Activated CD8-positive, alpha-beta memory T cell treated with anti-CD3 and anti-CD28 coated beads, Interleukin-2, amount 10 ng/mL, durations not matched to agents 7 days and 5 days (primary cell): ENCODE measurements at regions not wholly inside any gene's neighbourhood (a gene's known extent, or its start where the extent isn't known, plus 50 kb on each side); places are given as distances from the start of the nearest gene placed in this dataset.

Source experiments
- ATAC-seq: fragments of 150-1000 bp; cut with Tn5 transposase; one replicate; pipeline ENCODE4 v1.10.0; 2021; ENCODE audit warnings: moderate library complexity
- CTCF ChIA-PET: fragments of 350-600 bp; sonication (Branson Sonifier 250); formaldehyde crosslinking; loops from one replicate; lab custom pipeline; 2021; ENCODE audit warnings: antibody characterized with exemption; lab: Charles Lee
- DNase-seq: peaks from one replicate; pipeline ENCODE4 v3.0.0-alpha.2; 2020
- H3K27ac Mint-ChIP-seq: one replicate; pipeline ENCODE4 v1.8.0; 2021; ENCODE audit warnings: mild to moderate bottlenecking, mixed read lengths
- H3K27me3 Mint-ChIP-seq: one replicate; pipeline ENCODE4 v1.8.0; 2021; ENCODE audit warnings: mixed read lengths
- H3K36me3 Mint-ChIP-seq: one replicate; pipeline ENCODE4 v1.8.0; 2021; ENCODE audit warnings: mild to moderate bottlenecking, mixed read lengths
- H3K4me1 Mint-ChIP-seq: one replicate; pipeline ENCODE4 v1.8.0; 2021; ENCODE audit warnings: mixed read lengths
- H3K4me3 Mint-ChIP-seq: one replicate; pipeline ENCODE4 v1.8.0; 2021; ENCODE audit warnings: mild to moderate bottlenecking, moderate library complexity, mixed read lengths
- H3K9me3 Mint-ChIP-seq: one replicate; pipeline ENCODE4 v1.8.0; 2022; ENCODE audit warnings: low read depth, mixed read lengths

GRCh38 chr10:55078121-55078520 is 277.1 kb upstream of the PCDH15 start:
- Mint-ChIP-seq H3K9me3 (peaks cover 8% of the 10 kb centered on the region), H3K4me3 (no peak overlapping the region), H3K27ac (no peak overlapping the region), H3K27me3 (no peaks in the 10 kb centered on the region), H3K36me3 (no peaks in the 10 kb centered on the region), H3K4me1 (no peaks in the 10 kb centered on the region)
- ATAC-seq (no peak), DNase-seq (no peak)
- CTCF ChIA-PET: no interaction called here

DNA sequence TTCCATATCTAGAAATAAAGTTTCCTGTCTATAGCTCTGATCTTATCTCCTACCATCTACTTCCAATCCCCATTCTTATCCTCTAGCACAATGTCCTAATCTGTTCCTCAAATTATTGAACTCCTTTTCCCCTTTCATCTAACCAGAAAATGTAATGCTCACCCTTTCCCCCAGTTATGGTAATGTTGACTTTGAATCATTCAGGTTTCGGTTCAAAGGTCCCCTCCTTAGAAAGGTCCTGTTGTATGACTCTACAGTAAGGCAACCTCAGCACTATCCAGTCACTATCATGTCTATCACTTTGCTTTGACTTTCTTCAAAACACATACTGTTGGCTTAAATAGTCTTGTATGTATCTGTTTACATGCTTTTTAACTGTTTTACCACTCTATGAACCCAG is 264.2 kb upstream of the PCDH15 start:
- Mint-ChIP-seq H3K27ac (no peak overlapping the region), H3K9me3 (peaks cover 7% of the 10 kb centered on the region), H3K27me3 (no peaks in the 10 kb centered on the region), H3K4me3 (no peak overlapping the region), H3K36me3 (no peaks in the 10 kb centered on the region), H3K4me1 (no peaks in the 10 kb centered on the region)
- DNase-seq: no peak
- CTCF ChIA-PET: no interaction called here
- ATAC-seq: no peak

- no peaks in the 10 kb centered on the region for H3K4me1 Mint-ChIP-seq
- ATAC-seq (no peak), DNase-seq (no peak)
- H3K36me3 Mint-ChIP-seq: no peaks in the 10 kb centered on the region
- no peak overlapping the region for H3K4me3 Mint-ChIP-seq
- H3K9me3 Mint-ChIP-seq: peaks cover 7% of the 10 kb centered on the region
- CTCF ChIA-PET: no interaction called here
- no peak overlapping the region for H3K27ac Mint-ChIP-seq
- H3K27me3 Mint-ChIP-seq: no peaks in the 10 kb centered on the region
These were observed 262.8 kb upstream of the PCDH15 start for GRCh38 chr10:55063811-55064210.

DNA sequence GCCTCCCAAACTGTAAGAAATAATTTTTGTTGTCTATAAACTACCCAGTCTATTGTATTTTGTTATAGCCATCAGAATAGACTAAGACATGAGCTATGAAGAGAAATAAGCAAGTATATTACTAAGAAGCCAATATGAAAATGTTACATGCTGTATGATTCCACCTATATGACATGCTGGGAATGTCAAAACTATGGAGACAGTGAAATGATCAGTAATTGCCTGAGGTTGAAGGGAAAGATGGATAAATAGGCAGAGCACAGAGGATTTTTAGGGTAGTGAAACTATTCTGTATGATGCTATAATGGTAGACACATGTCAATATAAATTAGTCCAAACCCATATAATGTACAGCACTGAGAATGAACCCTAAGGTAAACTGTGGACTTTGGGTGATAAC is 261.3 kb upstream of the PCDH15 start:
- ATAC-seq (no peak), DNase-seq (no peak)
- H3K4me3 Mint-ChIP-seq: no peak overlapping the region
- no peak overlapping the region for H3K27ac Mint-ChIP-seq
- H3K4me1 Mint-ChIP-seq: no peaks in the 10 kb centered on the region
- CTCF ChIA-PET: no interaction called here
- H3K27me3 Mint-ChIP-seq: no peaks in the 10 kb centered on the region
- H3K36me3 Mint-ChIP-seq: no peaks in the 10 kb centered on the region
- H3K9me3 Mint-ChIP-seq: peaks cover 12% of the 10 kb centered on the region

GRCh38 chr10:55058800-55059199 is 257.8 kb upstream of the PCDH15 start:
- H3K27ac Mint-ChIP-seq: no peak overlapping the region
- H3K27me3 Mint-ChIP-seq: no peaks in the 10 kb centered on the region
- H3K4me3 Mint-ChIP-seq: no peak overlapping the region
- H3K9me3 Mint-ChIP-seq: peaks cover 15% of the 10 kb centered on the region
- CTCF ChIA-PET: no interaction called here
- no peaks in the 10 kb centered on the region for H3K4me1 Mint-ChIP-seq
- ATAC-seq: no peak
- DNase-seq: no peak
- no peaks in the 10 kb centered on the region for H3K36me3 Mint-ChIP-seq

- Mint-ChIP-seq H3K27me3 (no peaks in the 10 kb centered on the region), H3K9me3 (peaks cover 11% of the 10 kb centered on the region), H3K27ac (no peak overlapping the region), H3K4me1 (no peaks in the 10 kb centered on the region), H3K4me3 (no peak overlapping the region), H3K36me3 (no peaks in the 10 kb centered on the region)
- DNase-seq (no peak), ATAC-seq (no peak)
- CTCF ChIA-PET: no interaction called here
These were observed 250.5 kb upstream of the PCDH15 start for GRCh38 chr10:55051515-55051914.

DNA sequence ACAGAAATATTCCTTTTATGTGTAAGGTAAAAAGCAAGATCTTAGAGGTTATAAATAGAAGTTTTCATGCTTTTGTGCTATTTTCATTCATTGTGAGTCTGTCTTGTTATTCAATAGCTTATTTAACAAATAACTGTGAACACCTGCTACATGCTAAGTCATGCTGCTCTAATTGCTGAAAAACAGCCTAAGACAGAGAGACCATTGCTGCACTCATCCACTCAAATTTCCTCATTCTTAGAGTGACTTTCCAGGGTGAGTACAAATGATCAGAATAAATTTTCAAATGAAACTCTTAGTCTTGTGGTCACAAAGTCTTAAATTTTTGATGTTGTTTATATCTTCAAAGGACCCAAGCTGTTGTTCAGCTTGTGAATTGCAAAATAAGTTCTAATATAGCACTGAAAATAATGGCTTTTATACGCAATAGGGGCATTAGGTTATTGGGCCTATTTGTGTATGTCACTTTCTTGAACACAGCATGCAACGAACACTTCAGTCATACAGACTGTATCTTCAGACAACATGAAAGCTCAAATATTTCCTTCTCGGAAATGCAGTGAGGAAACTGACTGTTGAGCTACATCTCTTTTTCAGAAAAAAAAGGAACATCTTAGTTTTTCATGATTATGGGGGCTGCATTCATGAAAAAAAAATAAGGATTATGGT is 247.9 kb upstream of the PCDH15 start:
- no peaks in the 10 kb centered on the region for H3K36me3 Mint-ChIP-seq
- no peak overlapping the region for H3K4me3 Mint-ChIP-seq
- ATAC-seq (no peak), DNase-seq (no peak)
- no peak overlapping the region for H3K27ac Mint-ChIP-seq
- no peaks in the 10 kb centered on the region for H3K27me3 Mint-ChIP-seq
- CTCF ChIA-PET: no interaction called here
- H3K4me1 Mint-ChIP-seq: no peaks in the 10 kb centered on the region
- peaks cover 5% of the 10 kb centered on the region for H3K9me3 Mint-ChIP-seq

DNA sequence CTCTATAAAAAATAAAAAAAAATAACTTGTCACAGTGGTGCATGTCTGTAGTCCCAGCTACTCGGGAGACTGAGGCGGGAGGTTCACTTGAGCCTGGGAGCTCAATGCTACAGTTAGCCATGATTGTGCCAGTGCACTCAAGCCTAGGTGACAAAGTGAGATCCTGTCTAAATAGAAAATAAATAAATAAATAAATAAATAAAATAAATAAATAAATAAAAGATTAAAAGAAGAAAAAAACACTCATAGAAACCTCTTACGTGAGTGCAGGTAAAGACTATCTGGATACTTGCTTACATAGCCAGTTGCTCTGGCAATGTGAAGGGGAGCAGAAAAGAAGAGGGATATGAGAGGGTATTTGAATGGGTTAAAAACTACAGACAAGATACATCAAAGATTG is 242.5 kb upstream of the PCDH15 start:
- DNase-seq: no peak
- no peaks in the 10 kb centered on the region for H3K4me1 Mint-ChIP-seq
- ATAC-seq: no peak
- no peaks in the 10 kb centered on the region for H3K27me3 Mint-ChIP-seq
- no peak overlapping the region for H3K4me3 Mint-ChIP-seq
- no peak overlapping the region for H3K27ac Mint-ChIP-seq
- peaks cover 8% of the 10 kb centered on the region for H3K9me3 Mint-ChIP-seq
- H3K36me3 Mint-ChIP-seq: no peaks in the 10 kb centered on the region
- CTCF ChIA-PET: no interaction called here

GRCh38 chr10:55033061-55033460 is 232.0 kb upstream of the PCDH15 start:
- Mint-ChIP-seq H3K27me3 (no peaks in the 10 kb centered on the region), H3K4me1 (no peaks in the 10 kb centered on the region), H3K9me3 (peaks cover 12% of the 10 kb centered on the region), H3K27ac (no peak overlapping the region), H3K36me3 (no peaks in the 10 kb centered on the region), H3K4me3 (no peak overlapping the region)
- DNase-seq: no peak
- CTCF ChIA-PET: no interaction called here
- no peak for ATAC-seq

GRCh38 chr10:55024713-55025112 is 223.7 kb upstream of the PCDH15 start:
- CTCF ChIA-PET: no interaction called here
- Mint-ChIP-seq H3K27ac (no peak overlapping the region), H3K4me1 (no peaks in the 10 kb centered on the region), H3K36me3 (no peaks in the 10 kb centered on the region), H3K9me3 (peaks cover 9% of the 10 kb centered on the region), H3K4me3 (no peak overlapping the region), H3K27me3 (no peaks in the 10 kb centered on the region)
- no peak for ATAC-seq
- DNase-seq: no peak

GRCh38 chr10:55019439-55019838 is 218.4 kb upstream of the PCDH15 start:
- peaks cover 8% of the 10 kb centered on the region for H3K9me3 Mint-ChIP-seq
- CTCF ChIA-PET: no interaction called here
- ATAC-seq: no peak
- H3K4me3 Mint-ChIP-seq: no peak overlapping the region
- no peaks in the 10 kb centered on the region for H3K4me1 Mint-ChIP-seq
- H3K36me3 Mint-ChIP-seq: no peaks in the 10 kb centered on the region
- no peak overlapping the region for H3K27ac Mint-ChIP-seq
- no peak for DNase-seq
- H3K27me3 Mint-ChIP-seq: no peaks in the 10 kb centered on the region

- Mint-ChIP-seq H3K9me3 (peaks cover 5% of the 10 kb centered on the region), H3K27me3 (no peaks in the 10 kb centered on the region), H3K27ac (no peak overlapping the region), H3K4me1 (no peaks in the 10 kb centered on the region), H3K36me3 (no peaks in the 10 kb centered on the region), H3K4me3 (no peak overlapping the region)
- ATAC-seq (no peak), DNase-seq (no peak)
- CTCF ChIA-PET: no interaction called here
These were observed 212.3 kb upstream of the PCDH15 start for GRCh38 chr10:55013318-55013717.

GRCh38 chr10:55002420-55002819 is 201.4 kb upstream of the PCDH15 start:
- Mint-ChIP-seq H3K9me3 (peaks cover 10% of the 10 kb centered on the region), H3K4me3 (no peak overlapping the region), H3K27me3 (no peaks in the 10 kb centered on the region), H3K36me3 (no peaks in the 10 kb centered on the region), H3K4me1 (no peaks in the 10 kb centered on the region), H3K27ac (no peak overlapping the region)
- DNase-seq (no peak), ATAC-seq (no peak)
- CTCF ChIA-PET: no interaction called here

DNA sequence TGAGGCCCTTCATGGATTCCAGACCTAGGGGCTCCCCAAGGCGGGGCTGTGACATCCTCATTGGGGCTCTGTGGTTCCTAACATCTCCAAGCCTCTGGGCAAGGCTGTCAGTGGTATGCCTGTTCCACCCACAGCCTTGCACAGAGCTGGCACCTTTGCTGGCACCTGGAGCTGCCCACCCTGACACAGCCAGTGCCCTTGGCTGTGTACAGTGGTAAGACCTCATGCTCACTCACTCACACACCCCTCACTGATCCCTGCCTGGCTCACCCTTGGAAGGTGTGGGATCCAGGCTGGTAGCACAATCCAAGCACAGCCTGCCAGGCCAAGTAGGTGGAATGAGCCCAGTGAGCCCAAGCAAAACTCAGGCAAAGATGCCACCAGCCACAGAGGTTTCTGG is 200.4 kb upstream of the PCDH15 start:
- Mint-ChIP-seq H3K27me3 (no peaks in the 10 kb centered on the region), H3K4me1 (no peaks in the 10 kb centered on the region), H3K36me3 (no peaks in the 10 kb centered on the region), H3K27ac (no peak overlapping the region), H3K4me3 (no peak overlapping the region), H3K9me3 (peaks cover 13% of the 10 kb centered on the region)
- no peak for DNase-seq
- no peak for ATAC-seq
- CTCF ChIA-PET: no interaction called here

DNA sequence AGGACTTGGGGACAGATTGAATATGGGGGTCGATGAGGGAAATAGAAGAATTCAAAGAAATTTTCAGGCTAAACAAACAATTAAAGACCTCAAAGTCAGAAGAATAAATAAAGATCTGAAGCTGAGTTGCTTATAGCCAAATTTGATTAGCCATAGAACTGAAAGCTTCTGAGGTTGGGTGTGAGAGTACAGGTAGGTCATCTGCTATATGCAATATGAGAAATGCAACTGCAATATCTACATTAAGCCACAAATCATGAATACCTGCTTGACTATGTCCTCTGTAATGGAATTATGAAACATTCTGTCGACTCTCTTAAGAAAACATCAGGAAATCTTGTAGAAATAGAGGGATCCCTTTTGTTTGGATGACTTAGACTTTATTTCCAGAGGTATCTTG is 192.1 kb upstream of the PCDH15 start:
- ATAC-seq (no peak), DNase-seq (no peak)
- Mint-ChIP-seq H3K27ac (no peak overlapping the region), H3K9me3 (peaks cover 13% of the 10 kb centered on the region), H3K4me1 (no peaks in the 10 kb centered on the region), H3K27me3 (no peaks in the 10 kb centered on the region), H3K36me3 (no peaks in the 10 kb centered on the region), H3K4me3 (no peak overlapping the region)
- CTCF ChIA-PET: no interaction called here
